ENCODE measurements at regions not wholly inside any gene's neighbourhood (a gene's known extent, or its start where the extent isn't known, plus 50 kb on each side); places are given as distances from the start of the nearest gene placed in this dataset.

DNA sequence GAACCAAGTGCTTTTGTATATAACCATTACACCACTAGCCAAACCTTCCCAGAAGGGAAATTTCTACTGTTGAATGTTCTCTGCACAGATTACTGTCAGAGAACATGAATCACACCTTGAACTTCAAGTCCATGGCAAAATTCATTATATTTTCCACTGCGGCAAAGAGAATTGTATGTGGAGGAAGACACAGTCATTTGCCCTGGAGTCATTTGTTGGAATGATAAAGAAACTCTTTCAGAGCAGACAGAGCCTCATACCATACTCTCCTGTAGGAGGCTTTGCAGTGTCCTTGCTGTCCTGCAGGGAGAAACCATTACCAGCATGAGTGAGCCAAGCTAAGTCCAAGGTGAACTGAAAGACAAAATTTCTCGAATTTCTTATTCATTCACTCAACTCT is 369.0 kb downstream of the ARHGEF28 start:
- no peak overlapping the region for H3K9ac ChIP-seq (ENCODE audit: low read length)
- H3K27ac ChIP-seq (ENCODE audit: low read depth, low read length): no peak overlapping the region
- H3K4me1 ChIP-seq (ENCODE audit: control insufficient read depth, insufficient read depth, low read length): peaks cover 4% of the 10 kb centered on the region
- H3K27me3 ChIP-seq (ENCODE audit: control insufficient read depth, insufficient read depth, low read length): no peaks in the 10 kb centered on the region
- no peak overlapping the region for H3K4me3 ChIP-seq (ENCODE audit: low read length)
- H3K36me3 ChIP-seq (ENCODE audit: control insufficient read depth, insufficient read depth, low read length): no peaks in the 10 kb centered on the region

Measured in rectal smooth muscle tissue (tissue), 1 donor.